ENCODE measurements at regions not wholly inside any gene's neighbourhood (a gene's known extent, or its start where the extent isn't known, plus 50 kb on each side); places are given as distances from the start of the nearest gene placed in this dataset.
"Not testable (repeated sequence)": the region's sequence is repeated elsewhere in the genome, so short reads cannot be mapped to it uniquely, and the experiment has no call there.

DNA sequence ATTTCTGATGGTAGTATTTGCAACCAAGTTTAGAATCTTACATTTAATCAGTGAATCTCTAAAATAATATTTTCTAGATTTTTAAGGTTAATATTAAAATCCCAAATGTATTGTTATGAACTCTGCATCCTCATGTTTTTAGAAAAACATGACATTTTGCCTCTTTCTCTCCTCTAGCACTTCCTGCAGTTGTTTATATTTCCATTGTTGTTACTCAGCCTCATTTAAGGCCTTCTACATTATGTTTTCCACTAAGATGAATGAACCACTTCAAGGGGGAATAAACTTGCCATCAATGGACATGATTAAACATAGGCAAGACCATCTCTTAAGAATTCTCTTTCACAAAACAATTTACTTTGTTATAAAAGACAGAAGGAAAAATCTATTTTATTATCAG is 333.5 kb upstream of the IRAK1BP1 start:
- Histone ChIP-seq H3K27me3 (ENCODE audit: insufficient read depth, low read length) (no peaks in the 10 kb centered on the region), H3K9ac (ENCODE audit: low read depth, low read length) (no peak overlapping the region), H3K4me1 (ENCODE audit: insufficient read depth, low read length) (no peaks in the 10 kb centered on the region), H3K27ac (ENCODE audit: low read depth, low read length) (no peak overlapping the region), H3K4me3 (ENCODE audit: low read length) (no peak overlapping the region), H3K36me3 (ENCODE audit: insufficient read depth, low read length) (no peaks in the 10 kb centered on the region), H3K9me3 (ENCODE audit: insufficient read depth, low read depth, low read length) (no peaks in the 10 kb centered on the region)

GRCh38 chr6:78538002-78538401 is 329.3 kb upstream of the IRAK1BP1 start:
- Histone ChIP-seq H3K9ac (ENCODE audit: low read depth, low read length) (no peak overlapping the region), H3K27ac (ENCODE audit: low read depth, low read length) (no peak overlapping the region), H3K9me3 (ENCODE audit: insufficient read depth, low read depth, low read length) (no peaks in the 10 kb centered on the region), H3K4me1 (ENCODE audit: insufficient read depth, low read length) (no peaks in the 10 kb centered on the region), H3K4me3 (ENCODE audit: low read length) (no peak overlapping the region), H3K27me3 (ENCODE audit: insufficient read depth, low read length) (no peaks in the 10 kb centered on the region), H3K36me3 (ENCODE audit: insufficient read depth, low read length) (no peaks in the 10 kb centered on the region)
- 100% methylated on average over 1 of the region's 2 CpGs for WGBS

- 92% methylated on average over 3 of the region's 3 CpGs for WGBS
Measured at GRCh38 chr6:78547636-78548035, 319.7 kb upstream of the IRAK1BP1 start.

DNA sequence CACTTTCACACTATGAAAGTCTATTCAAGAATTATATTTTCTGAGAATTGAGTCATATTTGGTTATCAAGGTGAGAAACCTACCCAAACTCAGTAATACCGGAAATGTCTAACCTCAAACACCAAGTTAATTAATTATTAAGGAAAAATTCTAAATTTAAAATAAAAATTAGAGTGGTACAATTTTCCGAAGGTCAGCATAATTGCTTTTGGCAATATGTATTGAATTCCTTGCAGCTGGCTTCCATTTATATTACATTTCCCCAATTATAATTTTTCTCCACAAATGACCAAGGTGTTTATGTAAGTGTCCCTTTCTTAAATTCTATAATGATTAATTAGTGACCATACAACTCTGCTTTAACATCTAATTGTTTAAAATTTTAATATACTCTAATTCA is 316.0 kb upstream of the IRAK1BP1 start:
- H3K9ac ChIP-seq (ENCODE audit: low read depth, low read length), result no peak overlapping the region
- no CpG with 5 or more reads among the region's 2 CpGs for WGBS
- H3K4me1 ChIP-seq (ENCODE audit: insufficient read depth, low read length), result no peaks in the 10 kb centered on the region
- peaks cover 30% of the 10 kb centered on the region for H3K9me3 ChIP-seq (ENCODE audit: insufficient read depth, low read depth, low read length)
- no peaks in the 10 kb centered on the region for H3K27me3 ChIP-seq (ENCODE audit: insufficient read depth, low read length)
- no peak overlapping the region for H3K4me3 ChIP-seq (ENCODE audit: low read length)
- H3K27ac ChIP-seq (ENCODE audit: low read depth, low read length), result no peak overlapping the region
- no peaks in the 10 kb centered on the region for H3K36me3 ChIP-seq (ENCODE audit: insufficient read depth, low read length)

More at GRCh38 chr6:78547636-78548035, 319.7 kb upstream of the IRAK1BP1 start:
- not testable (repeated sequence) for H3K27ac ChIP-seq (ENCODE audit: low read depth, low read length); H3K9ac ChIP-seq (ENCODE audit: low read depth, low read length); H3K36me3 ChIP-seq (ENCODE audit: insufficient read depth, low read length); H3K9me3 ChIP-seq (ENCODE audit: insufficient read depth, low read depth, low read length); H3K27me3 ChIP-seq (ENCODE audit: insufficient read depth, low read length); H3K4me3 ChIP-seq (ENCODE audit: low read length); H3K4me1 ChIP-seq (ENCODE audit: insufficient read depth, low read length)

DNA sequence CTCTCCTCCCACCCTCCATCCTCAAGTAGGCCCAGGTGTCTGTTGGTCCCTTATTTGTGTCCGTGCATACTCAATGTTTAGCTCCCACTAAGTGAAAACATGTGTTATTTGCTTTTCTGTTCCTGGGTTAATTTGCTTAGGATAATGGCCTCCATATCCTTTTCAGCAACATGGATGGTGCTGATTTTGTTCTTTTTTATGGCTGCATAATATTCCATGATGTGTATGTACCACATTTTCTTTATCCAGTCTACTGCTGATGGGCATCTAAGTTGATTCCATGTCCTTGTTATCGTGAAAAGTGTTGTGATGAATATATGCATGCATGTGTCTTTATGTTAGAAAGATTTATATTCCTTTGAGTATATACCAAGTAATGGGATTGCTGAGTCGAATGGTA is 314.9 kb upstream of the IRAK1BP1 start:
- Histone ChIP-seq H3K27me3 (ENCODE audit: insufficient read depth, low read length) (no peaks in the 10 kb centered on the region), H3K27ac (ENCODE audit: low read depth, low read length) (no peak overlapping the region), H3K36me3 (ENCODE audit: insufficient read depth, low read length) (no peaks in the 10 kb centered on the region), H3K9me3 (ENCODE audit: insufficient read depth, low read depth, low read length) (peaks cover 33% of the 10 kb centered on the region), H3K4me3 (ENCODE audit: low read length) (no peak overlapping the region), H3K4me1 (ENCODE audit: insufficient read depth, low read length) (no peaks in the 10 kb centered on the region), H3K9ac (ENCODE audit: low read depth, low read length) (no peak overlapping the region)
- WGBS, result 97% methylated on average over 2 of the region's 3 CpGs

- Histone ChIP-seq H3K4me3 (ENCODE audit: low read length) (no peak overlapping the region), H3K9ac (ENCODE audit: low read depth, low read length) (no peak overlapping the region), H3K27me3 (ENCODE audit: insufficient read depth, low read length) (no peaks in the 10 kb centered on the region), H3K4me1 (ENCODE audit: insufficient read depth, low read length) (no peaks in the 10 kb centered on the region), H3K36me3 (ENCODE audit: insufficient read depth, low read length) (no peaks in the 10 kb centered on the region), H3K9me3 (ENCODE audit: insufficient read depth, low read depth, low read length) (peaks cover 33% of the 10 kb centered on the region), H3K27ac (ENCODE audit: low read depth, low read length) (no peak overlapping the region)
- 96% methylated on average over 1 of the region's 2 CpGs for whole genome bisulfite sequencing
Measured at GRCh38 chr6:78554341-78554740, 313.0 kb upstream of the IRAK1BP1 start.

GRCh38 chr6:78559056-78559455 is 308.3 kb upstream of the IRAK1BP1 start:
- peaks cover 20% of the 10 kb centered on the region for H3K9me3 ChIP-seq (ENCODE audit: insufficient read depth, low read depth, low read length)
- no peaks in the 10 kb centered on the region for H3K27me3 ChIP-seq (ENCODE audit: insufficient read depth, low read length)
- 95% methylated on average over 3 of the region's 3 CpGs for WGBS
- no peaks in the 10 kb centered on the region for H3K36me3 ChIP-seq (ENCODE audit: insufficient read depth, low read length)
- no peaks in the 10 kb centered on the region for H3K4me1 ChIP-seq (ENCODE audit: insufficient read depth, low read length)
- no peak overlapping the region for H3K4me3 ChIP-seq (ENCODE audit: low read length)
- H3K27ac ChIP-seq (ENCODE audit: low read depth, low read length), result no peak overlapping the region
- H3K9ac ChIP-seq (ENCODE audit: low read depth, low read length), result no peak overlapping the region

- Histone ChIP-seq H3K36me3 (ENCODE audit: insufficient read depth, low read length) (no peaks in the 10 kb centered on the region), H3K4me3 (ENCODE audit: low read length) (no peak overlapping the region), H3K9ac (ENCODE audit: low read depth, low read length) (no peak overlapping the region), H3K27ac (ENCODE audit: low read depth, low read length) (no peak overlapping the region), H3K9me3 (ENCODE audit: insufficient read depth, low read depth, low read length) (peaks cover 6% of the 10 kb centered on the region; the same call in 1 of the 2 replicates), H3K4me1 (ENCODE audit: insufficient read depth, low read length) (no peaks in the 10 kb centered on the region), H3K27me3 (ENCODE audit: insufficient read depth, low read length) (no peaks in the 10 kb centered on the region)
Measured at GRCh38 chr6:78561015-78561414, 306.3 kb upstream of the IRAK1BP1 start.

- H3K4me1 ChIP-seq (ENCODE audit: insufficient read depth, low read length), result peaks cover 12% of the 10 kb centered on the region
- no peak overlapping the region for H3K9ac ChIP-seq (ENCODE audit: low read depth, low read length)
- no peak overlapping the region for H3K27ac ChIP-seq (ENCODE audit: low read depth, low read length)
- 93% methylated on average over 2 of the region's 2 CpGs for WGBS
- peaks cover 9% of the 10 kb centered on the region for H3K9me3 ChIP-seq (ENCODE audit: insufficient read depth, low read depth, low read length)
- H3K36me3 ChIP-seq (ENCODE audit: insufficient read depth, low read length), result no peaks in the 10 kb centered on the region
- no peak overlapping the region for H3K4me3 ChIP-seq (ENCODE audit: low read length)
- no peaks in the 10 kb centered on the region for H3K27me3 ChIP-seq (ENCODE audit: insufficient read depth, low read length)
Measured at GRCh38 chr6:78565997-78566396, 301.4 kb upstream of the IRAK1BP1 start.

DNA sequence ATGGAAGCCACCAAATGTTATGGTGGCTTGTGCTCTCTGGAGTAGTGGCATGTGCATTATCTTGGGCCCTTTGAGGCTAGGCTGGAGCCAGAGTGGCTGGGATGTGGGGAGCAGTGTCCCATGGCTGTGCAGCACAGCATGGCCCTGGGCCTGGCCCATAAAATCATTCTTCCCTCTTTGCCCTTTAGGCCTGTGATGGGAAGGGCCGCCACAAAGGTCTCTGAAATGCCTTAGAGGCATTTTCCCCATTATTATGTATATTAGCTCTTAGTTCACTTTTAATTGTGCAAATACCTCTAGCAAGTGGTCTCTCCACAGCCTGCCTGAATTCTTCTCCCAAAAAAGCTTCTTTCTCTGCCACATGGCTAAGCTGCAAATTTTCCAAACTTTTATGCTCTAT is 297.3 kb upstream of the IRAK1BP1 start:
- Histone ChIP-seq H3K9ac (ENCODE audit: low read depth, low read length) (no peak overlapping the region), H3K27ac (ENCODE audit: low read depth, low read length) (peak overlapping the region; percentile 72), H3K9me3 (ENCODE audit: insufficient read depth, low read depth, low read length) (peaks cover 10% of the 10 kb centered on the region), H3K36me3 (ENCODE audit: insufficient read depth, low read length) (no peaks in the 10 kb centered on the region), H3K4me3 (ENCODE audit: low read length) (no peak overlapping the region), H3K27me3 (ENCODE audit: insufficient read depth, low read length) (no peaks in the 10 kb centered on the region), H3K4me1 (ENCODE audit: insufficient read depth, low read length) (peaks cover 12% of the 10 kb centered on the region)
- WGBS, result 13% methylated on average over 1 of the region's 1 CpG

GRCh38 chr6:78577585-78577984 is 289.8 kb upstream of the IRAK1BP1 start:
- H3K27ac ChIP-seq (ENCODE audit: low read depth, low read length), result no peak overlapping the region
- H3K9ac ChIP-seq (ENCODE audit: low read depth, low read length), result no peak overlapping the region
- no peaks in the 10 kb centered on the region for H3K4me1 ChIP-seq (ENCODE audit: insufficient read depth, low read length)
- no peaks in the 10 kb centered on the region for H3K27me3 ChIP-seq (ENCODE audit: insufficient read depth, low read length)
- 88% methylated on average over 1 of the region's 1 CpG for WGBS
- H3K36me3 ChIP-seq (ENCODE audit: insufficient read depth, low read length), result no peaks in the 10 kb centered on the region
- no peak overlapping the region for H3K4me3 ChIP-seq (ENCODE audit: low read length)
- H3K9me3 ChIP-seq (ENCODE audit: insufficient read depth, low read depth, low read length), result 0 out of 2 replicates have a peak, but pooled peaks cover 2% of the 10 kb centered on the region

GRCh38 chr6:78578430-78578829 is 288.9 kb upstream of the IRAK1BP1 start:
- Histone ChIP-seq H3K9ac (ENCODE audit: low read depth, low read length) (no peak overlapping the region), H3K9me3 (ENCODE audit: insufficient read depth, low read depth, low read length) (no peaks in the 10 kb centered on the region), H3K27ac (ENCODE audit: low read depth, low read length) (no peak overlapping the region), H3K36me3 (ENCODE audit: insufficient read depth, low read length) (no peaks in the 10 kb centered on the region), H3K4me1 (ENCODE audit: insufficient read depth, low read length) (no peaks in the 10 kb centered on the region), H3K27me3 (ENCODE audit: insufficient read depth, low read length) (no peaks in the 10 kb centered on the region), H3K4me3 (ENCODE audit: low read length) (no peak overlapping the region)
- WGBS, result 67% methylated on average over 2 of the region's 2 CpGs

All from HUES64 (cell line).